NCI-H1694 (cell line): ENCODE measurements at regions not wholly inside any gene's neighbourhood (a gene's known extent, or its start where the extent isn't known, plus 50 kb on each side); places are given as distances from the start of the nearest gene placed in this dataset.
"Not testable (repeated sequence)": the region's sequence is repeated elsewhere in the genome, so short reads cannot be mapped to it uniquely, and the experiment has no call there.

Experiments
- DNase-seq: peaks from one replicate; lab custom pipeline; 2025; lab: John Stamatoyannopoulos, UW

GRCh38 chr4:123537906-123538402, 141.4 kb downstream of the SPRY1 start:
- DNase-seq, result not testable (repeated sequence)

DNA sequence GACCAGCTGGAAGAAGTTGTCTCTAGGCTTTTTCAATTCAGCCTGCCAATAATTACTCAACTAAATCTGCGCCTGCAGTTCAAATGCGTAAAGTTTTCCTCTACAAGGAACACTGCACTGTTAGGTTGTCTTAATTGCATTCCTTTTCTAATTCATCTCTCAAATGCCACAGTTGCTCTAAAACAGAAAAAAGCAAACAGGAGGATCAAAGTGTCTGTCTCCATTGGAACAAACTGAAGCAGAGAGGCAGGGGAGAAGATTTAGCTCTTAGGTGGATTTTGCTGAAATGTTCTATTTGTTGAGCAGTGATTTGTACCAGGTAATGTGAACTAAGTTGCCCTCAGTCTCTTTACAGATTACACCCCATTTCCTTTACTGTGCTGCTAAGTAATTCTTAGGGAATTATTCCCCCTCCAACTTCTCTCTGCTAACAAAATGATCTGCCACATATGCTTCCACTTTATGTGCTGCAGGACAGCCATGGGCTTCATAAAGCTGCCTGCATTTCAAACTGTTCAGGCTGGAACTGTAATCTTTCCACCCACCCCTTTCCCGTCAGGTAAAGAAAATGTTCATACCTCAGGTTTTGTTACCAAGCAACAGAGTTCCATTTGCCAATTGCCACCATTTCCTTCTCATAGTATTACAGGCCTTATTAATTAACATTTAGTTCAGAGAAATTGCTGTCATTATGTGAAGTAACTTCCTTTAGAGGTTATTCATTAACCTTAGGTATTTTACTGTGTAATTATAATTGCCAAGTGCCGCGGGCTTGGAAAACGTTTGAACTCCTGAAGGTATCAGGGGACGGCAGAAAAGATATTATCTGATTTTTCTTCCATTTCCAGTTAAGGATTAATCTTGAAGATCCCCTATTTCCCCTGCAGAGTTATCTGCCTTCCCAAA, 149.3 kb downstream of the SPRY1 start:
- no peak for DNase-seq

DNA sequence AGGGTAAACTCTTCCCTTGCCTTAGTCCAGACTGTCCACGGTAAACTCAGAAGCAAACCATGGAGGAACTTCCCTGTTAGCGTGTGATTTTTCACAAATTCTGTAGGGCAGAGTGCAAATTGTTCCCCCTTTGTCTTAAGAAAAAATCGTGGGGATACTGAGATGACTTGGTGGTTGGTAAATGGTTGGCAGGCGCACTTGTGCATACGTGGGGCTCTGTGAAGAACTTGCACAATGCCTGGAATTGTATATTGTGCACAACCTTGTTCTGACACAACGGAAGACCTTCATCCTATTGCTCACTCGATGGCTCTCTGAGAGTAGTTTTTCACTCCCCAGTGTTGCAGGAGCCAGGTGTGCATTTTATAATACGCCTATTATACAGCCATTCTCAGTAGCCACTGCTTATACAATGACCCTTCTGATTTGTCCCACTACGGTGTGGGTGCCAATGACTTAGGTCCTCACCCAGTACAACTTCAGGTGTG, 150.0 kb downstream of the SPRY1 start:
- no peak for DNase-seq

GRCh38 chr4:123547216-123548165, 150.9 kb downstream of the SPRY1 start:
- DNase-seq, result no peak

DNA sequence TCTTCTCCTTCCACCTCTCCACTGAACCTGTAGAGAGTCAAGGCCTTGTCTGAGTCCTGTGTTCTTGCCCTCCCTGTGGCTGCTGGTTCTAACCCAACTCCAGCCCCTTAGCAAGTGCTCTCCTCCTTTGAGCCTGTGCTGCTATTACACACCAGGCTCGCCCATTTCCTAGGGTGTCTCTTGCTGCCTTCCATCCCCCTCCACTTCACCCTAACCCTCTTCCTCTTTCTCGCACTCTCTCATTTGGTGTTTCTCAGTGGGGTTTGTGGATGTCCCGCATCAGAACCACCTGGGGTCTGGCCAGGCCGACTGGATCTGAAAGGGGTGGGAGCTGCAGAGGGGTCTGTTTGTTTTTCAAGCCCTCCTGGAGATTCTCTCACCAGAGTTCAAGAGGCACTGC, 156.7 kb downstream of the SPRY1 start:
- no peak for DNase-seq

- no peak for DNase-seq
These were observed 157.4 kb downstream of the SPRY1 start for GRCh38 chr4:123553733-123554637.

GRCh38 chr4:123554801-123555232, 158.2 kb downstream of the SPRY1 start:
- no peak for DNase-seq

GRCh38 chr4:123555233-123555806, 158.7 kb downstream of the SPRY1 start:
- no peak for DNase-seq

- DNase-seq, result no peak
These were observed 159.2 kb downstream of the SPRY1 start for GRCh38 chr4:123555807-123556273.

GRCh38 chr4:123556526-123556925, 159.9 kb downstream of the SPRY1 start:
- DNase-seq, result no peak

- no peak for DNase-seq
These were observed 161.4 kb downstream of the SPRY1 start for GRCh38 chr4:123557857-123558536.

DNA sequence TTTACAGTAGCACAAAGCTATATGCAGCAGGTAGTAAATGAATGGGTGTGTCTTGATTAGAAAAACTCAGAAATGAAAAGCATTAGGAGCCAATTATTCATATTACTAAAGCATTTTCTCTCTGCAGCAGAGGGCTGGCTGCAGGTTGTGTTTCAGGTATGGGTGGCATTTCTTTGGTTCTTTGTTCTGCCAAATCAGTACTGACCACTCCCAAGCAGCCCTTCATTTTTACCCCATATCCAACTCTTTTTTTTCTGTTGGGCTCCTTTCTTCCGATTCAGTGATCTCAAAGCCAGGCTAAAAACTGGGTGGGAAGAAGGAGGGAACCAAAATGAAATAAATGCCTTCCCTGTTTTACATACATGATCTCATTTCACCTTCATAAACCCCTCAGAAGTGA, 162.3 kb downstream of the SPRY1 start:
- no peak for DNase-seq

DNA sequence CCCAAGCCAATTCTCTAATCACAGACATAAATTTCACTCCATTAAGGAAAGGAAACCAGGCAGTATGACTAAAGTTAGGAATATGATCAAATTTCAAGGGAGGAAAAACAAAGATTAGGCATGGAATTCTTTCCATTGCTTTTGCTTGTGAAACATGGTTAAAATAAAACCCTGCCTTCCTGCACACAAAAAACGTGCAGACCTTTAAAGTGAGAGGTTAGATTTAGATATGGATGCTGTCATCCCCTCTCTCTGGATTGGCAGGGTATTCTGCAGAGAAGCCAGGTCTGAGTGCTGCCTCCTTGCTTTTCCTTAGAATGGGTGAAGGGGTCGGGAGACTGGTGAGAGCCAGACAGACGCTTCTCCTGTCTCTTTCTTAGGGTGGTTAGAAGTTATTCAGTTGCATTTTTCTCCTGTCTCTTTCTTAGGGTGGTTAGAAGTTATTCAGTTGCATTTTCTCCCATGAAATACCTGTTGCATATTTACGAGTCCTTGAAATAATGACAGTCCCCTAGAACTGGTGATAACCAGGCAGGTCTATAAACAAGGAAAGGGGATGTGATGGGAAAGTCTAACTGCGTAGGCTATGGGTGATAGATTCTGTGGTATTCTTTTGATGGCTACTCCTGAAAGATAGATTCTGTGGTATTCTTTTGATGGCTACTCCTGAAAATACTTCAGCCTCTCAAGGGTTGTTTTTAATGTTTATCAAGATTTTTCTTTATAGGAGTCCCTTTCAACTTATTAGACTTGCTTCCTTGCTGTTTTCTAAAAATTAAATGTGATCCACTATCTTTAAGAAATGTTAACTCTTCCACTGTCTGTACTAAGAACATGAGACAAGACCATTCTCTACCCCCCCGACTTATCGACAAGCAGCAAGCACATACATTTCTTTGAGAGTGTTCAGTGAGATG, 163.6 kb downstream of the SPRY1 start:
- DNase-seq, result no peak

DNA sequence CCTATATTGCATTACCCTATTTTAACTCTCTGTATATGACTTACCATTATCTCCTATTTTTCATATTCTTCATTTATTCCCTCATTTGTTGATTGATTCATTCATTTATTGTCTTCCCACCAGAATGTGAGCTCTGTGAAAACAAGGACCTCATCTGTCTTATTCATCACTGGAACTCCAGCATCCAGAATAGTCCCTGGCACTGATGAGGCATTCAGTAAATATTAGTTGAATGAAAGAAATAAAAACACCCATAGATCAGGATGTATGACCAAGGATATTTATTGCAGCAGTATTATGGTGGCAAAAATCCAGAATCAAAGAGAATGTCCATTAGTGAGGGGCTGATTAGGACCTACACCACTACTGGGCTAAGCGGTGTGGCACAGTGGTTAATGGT, 164.9 kb downstream of the SPRY1 start:
- no peak for DNase-seq

- no peak for DNase-seq
These were observed 166.6 kb downstream of the SPRY1 start for GRCh38 chr4:123562994-123563750.

DNA sequence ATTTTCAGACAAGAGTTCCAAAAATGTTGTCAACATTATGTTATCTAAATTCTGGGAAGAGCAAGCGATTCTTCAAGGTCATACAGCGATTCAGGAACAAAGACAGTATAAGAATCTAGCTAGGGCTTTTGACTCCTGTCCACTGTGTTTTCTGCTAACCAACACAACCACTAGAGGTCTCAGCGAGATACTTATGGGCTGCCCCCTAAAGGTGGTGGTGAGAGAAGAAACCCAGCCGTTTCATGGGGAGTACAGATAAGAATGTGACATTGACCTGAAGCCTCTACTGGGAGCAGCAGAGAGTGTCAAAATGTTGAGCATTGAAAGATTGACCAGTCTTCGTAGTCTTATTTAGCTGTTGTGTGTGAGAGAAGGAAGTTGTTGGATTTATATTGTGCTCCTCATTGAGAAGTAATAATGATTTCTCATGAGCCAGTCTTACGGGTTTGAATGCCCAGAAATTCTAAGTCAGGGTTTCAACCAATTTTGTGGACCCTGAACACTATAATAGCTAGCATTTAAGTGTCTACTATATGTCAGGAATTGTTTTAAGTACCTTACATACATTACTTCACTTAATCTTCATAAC, 168.3 kb downstream of the SPRY1 start:
- peak; percentile 19 for DNase-seq

DNA sequence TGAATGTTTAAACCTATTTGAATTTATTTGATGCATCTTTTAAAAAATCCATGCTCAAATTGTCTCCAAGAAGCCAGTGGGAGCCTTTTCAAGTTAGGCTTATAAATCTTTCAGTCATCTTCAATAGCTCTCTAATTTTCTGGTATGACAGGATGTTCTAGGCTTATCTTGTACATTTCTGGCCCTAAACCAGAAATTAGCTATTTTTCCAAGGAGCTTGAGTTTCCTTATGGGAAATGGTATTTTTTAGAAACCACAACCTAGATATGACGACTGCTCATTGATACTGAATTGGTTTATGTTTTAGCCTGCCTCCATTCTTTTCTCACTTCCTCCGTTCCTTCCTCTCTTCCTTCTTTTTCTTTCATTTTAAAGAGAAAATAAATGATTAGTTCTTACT, 172.3 kb downstream of the SPRY1 start:
- DNase-seq, result no peak

DNA sequence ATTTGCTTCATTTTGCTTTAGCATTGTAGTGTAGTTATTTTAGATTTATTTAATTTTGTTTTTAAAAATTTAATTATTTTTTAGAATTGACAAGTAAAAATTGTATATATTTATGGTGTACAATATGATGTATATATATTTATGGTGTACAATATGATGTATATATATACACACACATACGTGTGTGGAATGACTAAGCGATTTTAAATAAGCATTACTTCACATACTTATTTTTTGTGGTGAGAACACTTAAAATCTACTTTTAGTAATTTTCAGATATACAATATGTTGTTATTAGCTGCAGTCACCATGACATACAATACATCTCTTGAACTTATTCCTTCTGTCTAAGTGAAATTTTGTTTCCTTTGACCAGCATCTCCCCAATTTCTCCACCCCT, 172.9 kb downstream of the SPRY1 start:
- no peak for DNase-seq
